Esophagus squamous epithelium (tissue), 5 donors: ENCODE measurements at regions not wholly inside any gene's neighbourhood (a gene's known extent, or its start where the extent isn't known, plus 50 kb on each side); places are given as distances from the start of the nearest gene placed in this dataset.
A peak's percentile ranks its signal among the peaks of the same experiment; 100 is the strongest.
"Not testable (repeated sequence)": the region's sequence is repeated elsewhere in the genome, so short reads cannot be mapped to it uniquely, and the experiment has no call there.

Experiments used
- DNase-seq: peaks from one replicate; lab custom pipeline; 2025; lab: John Stamatoyannopoulos, UW
- H3K27ac ChIP-seq, 4 donors: fragments of 200-600 bp; sonication (generic); one replicate each; pipeline ENCODE4 v1.5.1; 2016 to 2019; ENCODE audit warnings: mild to moderate bottlenecking in 1 of 4
- H3K27me3 ChIP-seq, 4 donors: fragments of 200-600 bp; sonication (generic); 1 replicate in 3 of 4; 2 replicates in 1 of 4; pipeline versions ENCODE4 v1.5.1 to v1.6.0; 2017 to 2021; ENCODE audit warnings: antibody characterized with exemption in 1 of 4
- H3K36me3 ChIP-seq, 3 donors: fragments of 200-600 bp; sonication (generic); one replicate each; pipeline ENCODE4 v1.5.1; 2016 to 2019
- H3K4me1 ChIP-seq, 3 donors: fragments of 200-600 bp; sonication (generic); one replicate each; pipeline ENCODE4 v1.5.1; 2017 to 2019
- H3K4me3 ChIP-seq, 4 donors: fragments of 200-600 bp; sonication (generic); 1 replicate in 3 of 4; 2 replicates in 1 of 4; pipeline ENCODE4 v1.5.1; 2016 to 2019; ENCODE audit warnings: mild to moderate bottlenecking in 2 of 4, moderate library complexity in 1 of 4
- H3K9me3 ChIP-seq, 3 donors: fragments of 200-600 bp; sonication (generic); one replicate each; pipeline ENCODE4 v1.5.1; 2016 to 2019
- CTCF ChIP-seq, 6 experiments: fragments of 450-650 bp in 4 of 6; fragments of 200-600 bp in 2 of 6; sonication (generic) in 2 of 6; IDR thresholded peaks; one replicate each; pipeline ENCODE4 v1.5.1; 2016 to 2019; ENCODE audit warnings: antibody characterized with exemption in 6 of 6, mild to moderate bottlenecking in 4 of 6, moderate library complexity in 4 of 6
- POLR2A ChIP-seq, 4 donors: fragments of 450-650 bp; IDR thresholded peaks; one replicate each; pipeline ENCODE4 v1.6.1; 2017; ENCODE audit warnings: antibody characterized with exemption in 4 of 4, mild to moderate bottlenecking in 4 of 4, moderate library complexity in 3 of 4
- WGBS, 2 donors: methylation state at CpG; one replicate each; pipeline ENCODE4 v1.1.5; 2018; 5-methylcytosine and 5-hydroxymethylcytosine counted together
- intact Hi-C: fragments of 100-400 bp; cut with DNase I; formaldehyde crosslinking; loops from one replicate; pipeline ENCODE4 v1.15.0; 2022
- donor health status: DM: yes; HTN: yes; CAD: no.

- intact Hi-C loops = no loop called here
- no peaks in the 10 kb centered on the region for H3K36me3 ChIP-seq
- no peak overlapping the region for H3K4me3 ChIP-seq
- TF ChIP-seq CTCF (IDR thresholded peaks at IDR 0.05) = no peak
- TF ChIP-seq POLR2A (IDR thresholded peaks at IDR 0.05) = no peak
- peaks cover 0 to 44% (median 0%) of the 10 kb centered on the region in 4 donors for H3K27me3 ChIP-seq
- peaks cover 4 to 15% (median 6%) of the 10 kb centered on the region in 3 donors for H3K4me1 ChIP-seq
- DNase-seq = no peak
- 76 to 87% methylated on average over 4 of the region's 4 CpGs for WGBS, 2 donors
- no peaks in the 10 kb centered on the region for H3K9me3 ChIP-seq
- no peak overlapping the region for H3K27ac ChIP-seq
Observed at GRCh38 chr1:25011275-25011674, 81.2 kb upstream of the RUNX3 start.

- no peaks in the 10 kb centered on the region for H3K36me3 ChIP-seq
- no peak for DNase-seq
- no peak overlapping the region for H3K27ac ChIP-seq
- 76 to 100% methylated on average over 2 to 3 of the region's 3 CpGs for WGBS, 2 donors
- TF ChIP-seq CTCF (IDR thresholded peaks at IDR 0.05) (no peak), POLR2A (IDR thresholded peaks at IDR 0.05) (no peak)
- no peaks in the 10 kb centered on the region for H3K9me3 ChIP-seq
- no peak overlapping the region for H3K4me3 ChIP-seq
- H3K4me1 ChIP-seq = peaks cover 4 to 15% (median 6%) of the 10 kb centered on the region in 3 donors
- intact Hi-C loops = no loop called here
- peaks cover 0 to 59% (median 0%) of the 10 kb centered on the region in 4 donors for H3K27me3 ChIP-seq
Observed at GRCh38 chr1:25009671-25010262, 79.7 kb upstream of the RUNX3 start.

- no peak for DNase-seq
Observed at GRCh38 chr1:25008192-25008485, 78.1 kb upstream of the RUNX3 start.

GRCh38 chr1:25007390-25008191, 77.5 kb upstream of the RUNX3 start:
- intact Hi-C loops, H3K36me3 ChIP-seq, H3K27ac ChIP-seq, H3K4me3 ChIP-seq, H3K9me3 ChIP-seq, DNase-seq: not testable (repeated sequence)
- 36 to 52% methylated on average over 18 of the region's 18 CpGs for WGBS, 2 donors
- H3K4me1 ChIP-seq = peaks cover 4 to 15% (median 6%) of the 10 kb centered on the region in 3 donors
- peaks cover 0 to 56% (median 0%) of the 10 kb centered on the region in 4 donors for H3K27me3 ChIP-seq
- peak in 2 of 6 experiments; percentile 11 to 34 for TF ChIP-seq CTCF (IDR thresholded peaks at IDR 0.05)

More at GRCh38 chr1:25008192-25008485, 78.1 kb upstream of the RUNX3 start:
- Histone ChIP-seq H3K4me1 (peaks cover 4 to 15% (median 6%) of the 10 kb centered on the region in 3 donors), H3K9me3 (no peaks in the 10 kb centered on the region), H3K36me3 (no peaks in the 10 kb centered on the region), H3K4me3 (no peak overlapping the region), H3K27ac (no peak overlapping the region), H3K27me3 (peaks cover 0 to 56% (median 0%) of the 10 kb centered on the region in 4 donors)
- intact Hi-C loops = no loop called here
- 6 to 50% methylated on average over 2 of the region's 2 CpGs for WGBS, 2 donors
- TF ChIP-seq POLR2A (IDR thresholded peaks at IDR 0.05) = no peak

GRCh38 chr1:25006770-25007169, 76.7 kb upstream of the RUNX3 start:
- intact Hi-C loops = no loop called here
- 21 to 31% methylated on average over 12 of the region's 12 CpGs for WGBS, 2 donors
- H3K4me3 ChIP-seq = no peak overlapping the region
- no peaks in the 10 kb centered on the region for H3K9me3 ChIP-seq
- no peak overlapping the region for H3K27ac ChIP-seq
- H3K4me1 ChIP-seq = peaks cover 4 to 15% (median 6%) of the 10 kb centered on the region in 3 donors
- peaks cover 0 to 56% (median 0%) of the 10 kb centered on the region in 4 donors for H3K27me3 ChIP-seq
- H3K36me3 ChIP-seq = no peaks in the 10 kb centered on the region
- no peak for TF ChIP-seq CTCF (IDR thresholded peaks at IDR 0.05)
- TF ChIP-seq POLR2A (IDR thresholded peaks at IDR 0.05) = no peak
- DNase-seq = no peak
